ENCODE measurements at regions not wholly inside any gene's neighbourhood (a gene's known extent, or its start where the extent isn't known, plus 50 kb on each side); places are given as distances from the start of the nearest gene placed in this dataset.

DNA sequence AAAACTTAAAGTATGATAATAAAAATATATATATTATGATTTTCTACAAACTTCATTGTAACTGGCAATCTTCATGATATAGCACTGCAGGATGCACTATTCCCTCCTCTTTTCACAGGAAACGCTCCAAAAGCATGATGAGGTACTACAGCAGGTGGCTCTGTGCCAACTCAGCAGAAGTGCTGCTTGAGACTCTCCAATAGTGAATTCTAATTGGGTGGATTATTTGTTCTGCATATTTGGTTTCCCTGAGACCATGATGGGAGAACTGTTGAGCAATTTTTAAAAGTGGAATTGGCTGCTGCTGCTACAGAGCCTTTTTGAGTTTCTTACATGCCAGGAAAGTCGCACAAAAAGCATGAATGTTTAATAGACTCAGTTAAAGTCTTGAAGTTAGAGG, 1782.4 kb upstream of the PCDH20 start:
- H2AFZ ChIP-seq (replicated peaks; ENCODE audit: low read length, poor library complexity) = no peak overlapping the region
- intact Hi-C loops (cut with micrococcal nuclease) (no loop called here), dilution Hi-C loops (cut with HindIII; ENCODE audit: low sequenced_read_pairs, unreplicated experiment) (no loop called here), in situ Hi-C loops (cut with MboI; ENCODE audit: low sequenced_read_pairs) (no loop called here)
- no peak overlapping the region for H3K9ac ChIP-seq (ENCODE audit: low read depth, low read length)
- no peak overlapping the region for H2BK5ac ChIP-seq (ENCODE audit: low read depth, low read length, poor library complexity, severe bottlenecking)
- ChIA-PET POLR2A (ENCODE audit: unreplicated experiment) (no interaction called here), CTCF (no interaction called here)
- H3K4me3 ChIP-seq (ENCODE audit: insufficient read depth, low read depth, low read length) = no peak overlapping the region
- H2AK5ac ChIP-seq (ENCODE audit: low read depth, low read length) = no peak overlapping the region
- H3K4ac ChIP-seq (ENCODE audit: low read depth, low read length) = no peak overlapping the region
- H4K20me1 ChIP-seq (ENCODE audit: insufficient read depth, low read length) = no peaks in the 10 kb centered on the region
- H4K8ac ChIP-seq (ENCODE audit: low read depth in 2 of 2, low read length in 2 of 2) = no peak overlapping the region
- no peaks in the 10 kb centered on the region for H3K36me3 ChIP-seq (ENCODE audit: control insufficient read depth, insufficient read depth, low read length)
- no peak overlapping the region for H3K4me2 ChIP-seq (ENCODE audit: low read depth, low read length)
- H3K79me1 ChIP-seq (ENCODE audit: low read depth in 1 of 2, low read length in 2 of 2) = no peaks in the 10 kb centered on the region
- H3K18ac ChIP-seq (ENCODE audit: low read depth, low read length) = no peak overlapping the region
- DNase-seq (peak; percentile 45), ATAC-seq (ENCODE audit: low read depth) (no peak)
- no peak overlapping the region for H3K14ac ChIP-seq (replicated peaks; ENCODE audit: low read depth, low read length)
- no peak overlapping the region for H3K56ac ChIP-seq (ENCODE audit: extremely low read depth, insufficient read depth, low read length)
- no TSS peak for BruUV-seq (replicated peaks)
- no peak overlapping the region for H3K27ac ChIP-seq (ENCODE audit: insufficient read depth, low read length)
- no peaks in the 10 kb centered on the region for H3K4me1 ChIP-seq (ENCODE audit: control insufficient read depth, insufficient read depth, low read length)
- no peak overlapping the region for H4K91ac ChIP-seq (ENCODE audit: insufficient read depth, low read depth, low read length)
- WGBS, 2 experiments (ENCODE audit: extremely low coverage in 2 of 2, insufficient read length in 1 of 2) = no CpG with 5 or more reads among the region's 2 CpGs
- H4K5ac ChIP-seq (ENCODE audit: low read depth, low read length) = no peak overlapping the region
- TF ChIP-seq, protein P1, sequence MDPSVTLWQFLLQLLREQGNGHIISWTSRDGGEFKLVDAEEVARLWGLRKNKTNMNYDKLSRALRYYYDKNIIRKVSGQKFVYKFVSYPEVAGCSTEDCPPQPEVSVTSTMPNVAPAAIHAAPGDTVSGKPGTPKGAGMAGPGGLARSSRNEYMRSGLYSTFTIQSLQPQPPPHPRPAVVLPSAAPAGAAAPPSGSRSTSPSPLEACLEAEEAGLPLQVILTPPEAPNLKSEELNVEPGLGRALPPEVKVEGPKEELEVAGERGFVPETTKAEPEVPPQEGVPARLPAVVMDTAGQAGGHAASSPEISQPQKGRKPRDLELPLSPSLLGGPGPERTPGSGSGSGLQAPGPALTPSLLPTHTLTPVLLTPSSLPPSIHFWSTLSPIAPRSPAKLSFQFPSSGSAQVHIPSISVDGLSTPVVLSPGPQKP (IDR thresholded peaks at IDR 0.05; ENCODE audit: borderline replicate concordance, low read depth, low read length) = no peak
- TF ChIP-seq MAFK (IDR thresholded peaks at IDR 0.05; ENCODE audit: low read depth, low read length) = no peak
- TF ChIP-seq RFX5 (IDR thresholded peaks at IDR 0.05; ENCODE audit: low read depth, low read length) = no peak
- TF ChIP-seq, protein P2, sequence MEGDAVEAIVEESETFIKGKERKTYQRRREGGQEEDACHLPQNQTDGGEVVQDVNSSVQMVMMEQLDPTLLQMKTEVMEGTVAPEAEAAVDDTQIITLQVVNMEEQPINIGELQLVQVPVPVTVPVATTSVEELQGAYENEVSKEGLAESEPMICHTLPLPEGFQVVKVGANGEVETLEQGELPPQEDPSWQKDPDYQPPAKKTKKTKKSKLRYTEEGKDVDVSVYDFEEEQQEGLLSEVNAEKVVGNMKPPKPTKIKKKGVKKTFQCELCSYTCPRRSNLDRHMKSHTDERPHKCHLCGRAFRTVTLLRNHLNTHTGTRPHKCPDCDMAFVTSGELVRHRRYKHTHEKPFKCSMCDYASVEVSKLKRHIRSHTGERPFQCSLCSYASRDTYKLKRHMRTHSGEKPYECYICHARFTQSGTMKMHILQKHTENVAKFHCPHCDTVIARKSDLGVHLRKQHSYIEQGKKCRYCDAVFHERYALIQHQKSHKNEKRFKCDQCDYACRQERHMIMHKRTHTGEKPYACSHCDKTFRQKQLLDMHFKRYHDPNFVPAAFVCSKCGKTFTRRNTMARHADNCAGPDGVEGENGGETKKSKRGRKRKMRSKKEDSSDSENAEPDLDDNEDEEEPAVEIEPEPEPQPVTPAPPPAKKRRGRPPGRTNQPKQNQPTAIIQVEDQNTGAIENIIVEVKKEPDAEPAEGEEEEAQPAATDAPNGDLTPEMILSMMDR (conservative IDR thresholded peaks at IDR 0.05; ENCODE audit: low read depth, low read length) = no peak
- H3K9me1 ChIP-seq (ENCODE audit: insufficient read depth, low read length) = no peaks in the 10 kb centered on the region
- no peak overlapping the region for H2BK15ac ChIP-seq (ENCODE audit: low read depth, low read length)
- H2AK9ac ChIP-seq (replicated peaks; ENCODE audit: low read depth, low read length, poor library complexity) = no peak overlapping the region
- no peak overlapping the region for H2BK120ac ChIP-seq (ENCODE audit: low read depth, low read length)
- no peaks in the 10 kb centered on the region for H3K27me3 ChIP-seq (ENCODE audit: control insufficient read depth, insufficient read depth, low read length)
- H2BK20ac ChIP-seq (ENCODE audit: low read depth, low read length) = no peak overlapping the region
- H3K23ac ChIP-seq (ENCODE audit: low read depth, low read length) = no peak overlapping the region
- H3K9me3 ChIP-seq (ENCODE audit: control insufficient read depth, insufficient read depth, low read length) = no peaks in the 10 kb centered on the region
